HG03378 (cell line): ENCODE measurements at regions not wholly inside any gene's neighbourhood (a gene's known extent, or its start where the extent isn't known, plus 50 kb on each side); places are given as distances from the start of the nearest gene placed in this dataset.
"Not testable (repeated sequence)": the region's sequence is repeated elsewhere in the genome, so short reads cannot be mapped to it uniquely, and the experiment has no call there.

ENCODE experiments used
- ATAC-seq: cut with Tn5 transposase; IDR thresholded peaks from one replicate; pipeline ENCODE4 v1.9.1; 2021; ENCODE audit warnings: mild to moderate bottlenecking, moderate library complexity; ENCODE audit not compliant: unreplicated experiment

GRCh38 chr4:55028196-55028595 is 97.2 kb downstream of the KDR start:
- no peak for ATAC-seq

GRCh38 chr4:55027596-55027995 is 97.8 kb downstream of the KDR start:
- no peak for ATAC-seq

- not testable (repeated sequence) for ATAC-seq
Observed at GRCh38 chr4:55025456-55025855, 99.9 kb downstream of the KDR start.

GRCh38 chr4:55023030-55023429 is 102.4 kb downstream of the KDR start:
- ATAC-seq: no peak

- no peak for ATAC-seq
Observed at GRCh38 chr4:55021214-55021613, 104.2 kb downstream of the KDR start.

GRCh38 chr4:55020131-55020530 is 105.3 kb downstream of the KDR start:
- ATAC-seq: no peak

GRCh38 chr4:55018978-55019377 is 106.4 kb downstream of the KDR start:
- ATAC-seq: no peak

DNA sequence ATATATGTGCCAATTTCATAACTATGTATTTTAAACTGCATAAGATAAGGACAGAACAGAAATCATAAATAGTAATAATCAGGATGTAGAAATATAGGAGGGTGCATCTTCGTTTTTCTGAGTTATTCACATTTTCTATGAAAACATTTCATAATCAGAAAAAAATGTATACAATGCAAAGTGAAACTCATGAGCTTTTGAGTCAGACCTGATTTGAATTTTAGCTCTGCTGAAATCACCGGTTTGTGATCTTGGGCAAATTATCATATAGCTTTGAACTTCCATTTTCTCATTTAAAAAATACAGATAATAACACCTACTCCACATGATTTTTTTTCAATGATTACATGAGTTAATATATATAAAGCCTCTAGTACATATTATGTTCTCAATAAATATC is 106.9 kb downstream of the KDR start:
- ATAC-seq: no peak

DNA sequence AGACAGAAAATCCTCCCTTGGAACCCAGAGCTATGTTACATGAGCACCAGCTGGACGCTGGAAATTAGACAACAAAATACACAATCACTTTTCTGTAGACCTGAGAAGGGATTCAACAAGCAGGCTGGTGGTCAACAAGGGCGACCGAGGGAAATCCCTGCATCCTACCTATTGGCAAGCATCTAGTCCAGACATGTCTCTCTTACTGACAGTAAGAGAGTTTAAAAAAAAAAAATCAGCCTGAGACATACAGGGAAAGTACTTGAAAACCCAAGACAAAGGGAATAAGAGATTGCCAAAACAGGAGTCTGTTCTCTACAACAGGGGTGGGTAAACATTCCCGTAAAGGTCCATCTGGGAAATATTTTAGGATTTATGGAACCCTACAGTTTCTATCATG is 108.0 kb downstream of the KDR start:
- ATAC-seq: no peak

DNA sequence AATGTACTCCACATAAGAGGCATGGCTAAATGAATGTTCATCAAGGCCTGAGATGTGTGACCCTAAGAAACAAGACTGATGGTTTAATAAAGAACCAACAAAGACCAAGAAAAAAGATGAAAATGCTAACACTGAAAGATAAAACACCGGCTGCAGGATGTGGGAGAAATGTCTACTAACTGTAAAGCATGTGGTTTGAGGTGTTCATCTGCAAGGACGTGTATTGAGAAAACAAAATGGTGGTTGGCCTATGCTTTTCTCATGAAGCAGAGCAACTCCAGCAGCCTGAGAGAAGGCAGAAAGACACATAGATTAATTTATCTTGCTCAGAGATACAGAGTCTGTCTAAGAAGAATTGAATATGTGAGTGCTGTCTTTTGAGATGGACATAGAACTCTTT is 109.3 kb downstream of the KDR start:
- no peak for ATAC-seq

DNA sequence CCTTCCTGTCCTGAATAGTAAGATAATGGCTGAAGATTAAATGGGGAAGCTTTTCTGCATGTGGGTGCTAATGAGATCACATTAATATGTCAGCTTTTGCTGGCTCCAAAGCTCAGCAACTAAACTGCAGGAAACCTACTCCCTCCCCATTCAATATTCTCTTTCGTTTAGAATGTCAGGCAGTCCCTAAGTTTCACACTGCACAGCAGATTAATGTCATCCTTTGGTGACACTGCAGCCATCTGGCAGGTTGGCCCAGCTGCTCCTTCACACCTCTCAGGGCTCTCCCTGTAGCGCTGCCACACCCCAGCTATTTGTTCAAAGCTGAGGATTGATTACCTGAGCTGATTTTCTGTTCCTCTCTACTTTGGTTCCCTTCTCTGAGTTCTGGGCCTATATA is 110.5 kb downstream of the KDR start:
- no peak for ATAC-seq

DNA sequence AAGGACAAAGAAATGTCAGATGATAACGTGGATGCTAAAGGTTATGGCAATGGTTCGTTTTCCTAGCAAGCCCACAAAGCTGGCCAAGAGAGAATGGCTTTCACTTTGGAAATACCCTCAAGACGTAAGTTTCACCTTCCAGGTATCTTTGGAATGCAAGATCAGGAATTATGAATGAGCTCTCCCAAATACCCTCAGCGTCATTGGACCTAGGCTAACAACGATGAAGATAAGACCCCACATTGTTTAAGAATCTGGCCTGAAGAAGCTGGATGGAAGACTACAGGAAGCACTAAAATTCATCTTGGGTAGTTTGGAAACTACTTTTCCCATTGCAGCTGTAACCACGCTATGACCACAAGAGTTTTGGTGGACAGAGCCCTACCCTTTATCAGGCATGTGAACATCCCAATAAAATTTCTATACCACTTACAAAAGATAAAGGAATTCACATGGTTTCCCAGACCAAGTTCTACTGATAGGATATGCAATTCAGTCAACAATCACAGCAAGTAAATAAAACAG is 111.9 kb downstream of the KDR start:
- no peak for ATAC-seq

DNA sequence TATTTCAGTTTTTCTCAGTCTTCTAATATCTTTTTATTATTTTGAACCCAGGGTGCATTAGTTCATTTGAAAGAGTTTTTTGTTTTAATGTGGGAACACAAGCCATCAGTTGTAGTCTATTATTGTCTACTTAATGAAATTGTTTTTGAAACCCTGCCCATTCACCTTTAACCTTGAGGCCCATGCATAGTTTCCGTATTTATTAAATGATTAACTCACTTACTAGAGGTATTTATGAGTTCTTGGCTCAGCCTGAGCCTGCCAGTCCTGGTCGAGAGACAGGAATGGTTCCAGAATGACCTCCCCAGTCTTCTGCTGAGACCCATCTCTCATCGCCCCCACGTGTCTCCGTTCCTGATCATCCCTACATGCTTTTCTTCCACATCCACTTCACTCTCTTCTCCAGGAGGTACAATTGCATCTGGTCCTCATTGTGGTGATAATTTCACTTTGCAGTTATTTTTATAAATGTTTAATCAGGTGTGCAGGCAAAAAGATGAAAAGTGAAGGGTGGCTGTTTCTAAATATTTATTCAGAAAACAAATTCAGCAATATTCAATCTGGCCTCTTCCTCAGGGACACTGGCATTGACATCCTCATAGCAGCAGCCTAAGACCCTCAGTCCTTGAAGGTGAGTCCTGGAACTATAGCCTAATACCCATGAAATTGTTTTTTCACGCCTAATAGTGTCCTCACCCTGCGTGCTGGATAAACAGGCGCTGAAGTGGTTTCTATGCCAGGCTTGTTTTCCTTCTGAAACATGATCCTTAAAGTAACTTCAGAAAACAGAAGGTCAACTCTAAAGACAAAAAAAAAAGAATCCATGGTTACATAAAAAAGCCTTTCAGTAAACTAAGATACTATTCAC is 112.8 kb downstream of the KDR start:
- ATAC-seq: no peak

DNA sequence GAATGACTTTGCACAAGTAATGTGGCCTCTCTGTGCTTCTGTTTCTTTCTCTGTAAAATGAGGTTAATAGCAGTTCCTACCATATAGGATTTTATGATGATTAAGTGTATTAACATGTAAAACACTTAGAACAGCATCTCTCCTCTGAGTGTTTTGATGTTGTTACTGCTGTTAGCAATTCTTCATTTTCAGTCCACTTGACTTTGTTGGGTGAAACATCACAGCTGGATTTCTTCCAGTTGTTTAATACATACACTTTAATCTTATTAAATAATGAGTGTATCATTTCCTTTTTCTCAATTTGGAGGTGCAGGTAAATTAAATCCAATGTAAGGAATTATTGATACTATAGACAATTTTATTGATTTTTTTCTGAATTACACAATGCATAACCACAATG is 113.6 kb downstream of the KDR start:
- no peak for ATAC-seq

DNA sequence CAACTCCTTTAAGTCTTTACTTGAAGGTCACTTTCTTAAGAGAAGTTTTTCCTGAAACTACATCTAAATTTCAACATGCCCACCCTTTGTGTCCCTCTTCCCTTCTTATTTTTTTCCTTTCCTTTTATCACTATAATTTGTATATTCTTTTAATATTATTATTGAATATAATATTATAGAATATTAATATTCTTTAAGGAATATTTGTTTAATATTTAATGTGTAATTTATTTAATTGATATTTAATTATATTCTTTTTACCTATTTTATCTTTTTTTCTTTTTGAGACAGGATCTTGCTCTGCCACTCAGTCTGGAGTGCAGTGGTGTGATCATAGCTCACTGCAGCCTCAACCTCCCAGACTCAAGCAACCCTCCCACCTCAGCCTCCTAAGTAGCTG is 114.8 kb downstream of the KDR start:
- ATAC-seq: no peak

DNA sequence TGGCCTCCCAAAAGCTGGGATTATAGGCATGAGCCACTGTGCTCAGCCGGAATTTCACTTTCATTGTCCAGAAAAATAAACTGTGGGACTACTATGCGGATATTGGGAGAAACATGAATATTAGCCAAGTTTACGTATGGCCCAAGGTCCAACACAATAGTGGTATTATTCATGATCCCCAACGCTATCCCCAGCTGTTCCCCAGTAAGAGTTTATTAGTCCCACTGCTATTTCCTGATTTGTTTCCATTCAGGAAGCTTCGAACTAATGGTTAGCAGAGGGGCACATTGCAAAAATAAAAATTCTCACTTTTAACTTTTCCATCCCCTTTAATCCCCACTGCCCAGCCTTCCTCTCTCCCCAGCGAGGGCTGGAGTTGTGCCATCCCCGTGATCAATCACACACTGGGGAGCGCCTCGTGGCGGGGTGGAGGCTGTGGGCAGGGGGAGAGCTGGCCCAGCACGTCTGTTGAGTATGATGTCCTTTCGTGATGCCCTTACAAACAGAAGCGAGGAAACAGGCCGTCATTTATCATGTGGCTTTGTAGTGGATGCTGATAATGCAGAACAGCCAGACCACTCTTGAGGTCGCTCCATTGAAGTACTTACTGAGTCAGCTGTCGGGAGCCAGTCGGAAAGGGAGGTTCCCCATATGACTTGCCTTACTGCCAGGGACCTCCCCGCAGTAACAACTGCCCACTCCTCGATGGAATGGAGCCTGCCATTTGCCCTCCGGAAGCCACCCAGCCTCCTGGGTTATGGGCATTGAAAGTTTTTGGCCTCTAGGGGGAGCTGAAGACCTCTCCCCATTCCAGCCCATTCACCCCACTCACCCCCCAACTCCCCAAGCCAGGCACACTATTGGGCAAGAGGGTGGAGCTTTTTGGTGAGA is 117.0 kb downstream of the KDR start:
- no peak for ATAC-seq

DNA sequence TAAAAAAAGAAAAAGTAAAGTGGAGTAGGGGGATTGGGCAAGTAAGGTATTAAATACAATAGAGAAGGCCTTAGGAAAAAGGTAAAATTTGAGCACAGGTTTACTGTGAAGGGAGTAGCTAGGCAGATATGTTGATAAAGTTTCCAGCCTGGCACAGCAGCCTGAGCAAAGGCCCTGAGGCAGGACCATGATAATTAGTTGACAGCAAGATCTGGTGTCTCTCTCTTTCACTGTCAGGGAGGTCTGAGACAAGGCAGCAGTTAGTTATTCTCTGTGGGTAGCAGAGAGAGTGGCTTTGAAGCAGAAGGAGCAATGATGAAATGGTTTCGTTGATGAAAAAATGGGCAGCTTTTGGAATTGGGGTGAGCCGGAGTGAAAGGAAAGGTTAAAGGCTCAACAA is 119.5 kb downstream of the KDR start:
- no peak for ATAC-seq

DNA sequence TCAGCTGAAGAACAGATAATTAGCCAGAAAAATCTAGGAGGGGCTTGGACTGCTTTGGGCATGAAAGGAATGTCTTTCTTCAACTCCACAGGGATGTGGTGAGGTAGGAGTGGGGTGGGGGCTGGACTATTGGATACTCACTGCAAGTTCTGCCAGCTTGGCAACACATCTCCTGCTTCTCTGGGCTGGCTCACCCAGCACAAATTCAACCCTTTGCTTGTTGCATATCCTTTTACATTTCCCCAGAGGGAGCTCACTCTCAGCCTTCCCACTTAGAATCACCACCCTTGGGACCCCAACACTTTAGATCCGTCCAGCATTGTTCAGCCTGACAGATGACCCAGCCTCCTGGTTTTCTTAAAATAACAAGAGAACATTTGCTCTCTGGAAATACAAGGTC is 120.6 kb downstream of the KDR start:
- ATAC-seq: no peak

DNA sequence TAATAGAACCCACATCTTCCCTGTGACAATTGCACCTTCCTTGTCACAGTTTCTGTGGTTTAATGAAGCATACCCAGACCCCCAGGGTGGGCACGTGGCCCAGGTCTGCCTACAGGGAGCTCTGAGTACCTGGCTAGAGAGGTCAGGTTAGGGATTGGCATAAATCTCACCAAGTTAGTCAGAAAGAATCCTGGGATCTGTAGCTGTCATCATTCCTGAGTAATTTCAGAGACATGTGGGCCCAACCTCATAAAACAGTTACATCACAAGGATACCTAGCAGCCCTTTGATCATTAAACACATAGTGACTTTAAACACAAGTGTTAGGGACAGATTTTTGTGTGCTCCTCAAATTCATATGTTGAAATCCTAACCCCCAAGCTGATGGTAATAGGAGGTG is 123.0 kb downstream of the KDR start:
- no peak for ATAC-seq

GRCh38 chr4:55001538-55001937 is 123.9 kb downstream of the KDR start:
- no peak for ATAC-seq

DNA sequence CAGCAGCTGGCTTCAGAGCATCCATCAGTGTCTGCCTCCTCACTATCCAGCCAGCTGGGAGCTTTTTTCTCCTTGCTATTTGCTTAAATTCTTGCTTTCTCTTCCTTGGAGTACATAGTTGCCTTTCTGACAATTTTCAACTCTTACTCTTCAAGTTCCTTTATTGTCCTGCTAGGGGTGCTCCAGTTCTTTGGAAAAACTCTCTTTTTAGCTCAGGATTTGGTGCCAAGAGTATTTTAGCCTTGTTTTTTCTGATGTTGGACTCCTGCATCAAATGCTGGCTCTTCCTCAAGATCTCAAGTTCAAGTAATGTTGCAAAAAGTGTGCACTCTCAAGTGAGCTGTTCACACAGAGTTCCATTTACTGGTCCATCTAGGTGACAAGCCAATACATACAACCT is 126.4 kb downstream of the KDR start:
- ATAC-seq: no peak
